Keratinocyte (primary cell): ENCODE measurements at regions not wholly inside any gene's neighbourhood (a gene's known extent, or its start where the extent isn't known, plus 50 kb on each side); places are given as distances from the start of the nearest gene placed in this dataset.

ENCODE experiments used
- DNase-seq: peaks from one replicate; pipeline ENCODE4 v3.0.0-alpha.2; 2011; ENCODE audit warnings: low read depth, missing footprints, low spot score
- FAIRE-seq: peaks from 2 replicates; lab custom pipeline; 2011; peaks lifted over from hg19 to GRCh38; lab: Jason Lieb, UNC
- H2AFZ ChIP-seq: 2 replicates; pipeline ENCODE4 v1.6.0; 2012; ENCODE audit warnings: low read length, control low read depth, inconsistent platforms; ENCODE audit not compliant: control insufficient read depth
- H3K27ac ChIP-seq: 2 replicates; pipeline ENCODE4 v1.5.1; 2011; ENCODE audit warnings: low read length; ENCODE audit not compliant: control insufficient read depth, insufficient read depth
- H3K27me3 ChIP-seq: 3 replicates; pipeline ENCODE4 v1.6.0; 2011; ENCODE audit warnings: low read length; ENCODE audit not compliant: control insufficient read depth, insufficient read depth; ENCODE audit errors: extremely low read depth
- H3K36me3 ChIP-seq, 2 experiments: 2 replicates in 1 of 2; 3 replicates in 1 of 2; pipeline ENCODE4 v1.5.1; 2011; ENCODE audit warnings: low read length in 2 of 2, mild to moderate bottlenecking in 1 of 2; ENCODE audit not compliant: control insufficient read depth in 2 of 2, insufficient read depth in 2 of 2; ENCODE audit errors: extremely low read depth in 1 of 2
- H3K4me1 ChIP-seq: 3 replicates; pipeline ENCODE4 v1.5.1; 2011; ENCODE audit warnings: low read length; ENCODE audit not compliant: control insufficient read depth, insufficient read depth; ENCODE audit errors: extremely low read depth
- H3K4me2 ChIP-seq: 3 replicates; pipeline ENCODE4 v1.6.0; 2011; ENCODE audit warnings: low read depth, low read length; ENCODE audit not compliant: control insufficient read depth, insufficient read depth; ENCODE audit errors: extremely low read depth
- H3K4me3 ChIP-seq, 3 experiments: fragments of 200-600 bp in 1 of 3; sonication (generic) in 1 of 3; 2 replicates in 2 of 3; 3 replicates in 1 of 3; pipeline ENCODE4 v1.5.1; 2011 to 2016; ENCODE audit warnings: low read length in 3 of 3, mild to moderate bottlenecking in 3 of 3, control low read depth in 2 of 3, inconsistent platforms in 1 of 3, low read depth in 1 of 3, mixed read lengths in 1 of 3, mixed run types in 1 of 3, moderate library complexity in 1 of 3; ENCODE audit not compliant: control insufficient read depth in 2 of 3, insufficient read depth in 2 of 3; ENCODE audit errors: extremely low read depth in 1 of 3
- H3K79me2 ChIP-seq: 2 replicates; pipeline ENCODE4 v1.6.0; 2012; ENCODE audit warnings: low read length; ENCODE audit not compliant: control insufficient read depth, insufficient read depth
- H3K9ac ChIP-seq: 3 replicates; pipeline ENCODE4 v1.6.0; 2011; ENCODE audit warnings: low read length; ENCODE audit not compliant: control insufficient read depth, insufficient read depth; ENCODE audit errors: extremely low read depth
- H3K9me1 ChIP-seq: 3 replicates; pipeline ENCODE4 v1.6.0; 2011; ENCODE audit warnings: low read length; ENCODE audit not compliant: control insufficient read depth, insufficient read depth; ENCODE audit errors: extremely low read depth
- H3K9me3 ChIP-seq: 2 replicates; pipeline ENCODE4 v1.5.1; 2012; ENCODE audit warnings: low read depth, low read length; ENCODE audit not compliant: control insufficient read depth
- H4K20me1 ChIP-seq: 3 replicates; pipeline ENCODE4 v1.6.0; 2011; ENCODE audit warnings: low read length; ENCODE audit not compliant: control insufficient read depth, insufficient read depth; ENCODE audit errors: extremely low read depth
- CTCF ChIP-seq, 3 experiments: IDR thresholded peaks in 1 of 3; conservative IDR thresholded peaks in 1 of 3; optimal IDR thresholded peaks in 1 of 3; 2 replicates in 2 of 3; 3 replicates in 1 of 3; pipeline versions ENCODE3 to v1.5.1; 2011; ENCODE audit warnings: low read length in 3 of 3, mild to moderate bottlenecking in 3 of 3, moderate library complexity in 2 of 3, control low read depth in 1 of 3, inconsistent platforms in 1 of 3; ENCODE audit not compliant: insufficient read depth in 2 of 3; ENCODE audit errors: extremely low read depth in 1 of 3
- EZH2 ChIP-seq: IDR thresholded peaks from one replicate; pipeline ENCODE4 v1.6.1; 2012; ENCODE audit warnings: inconsistent platforms, mild to moderate bottlenecking, low read length, moderate library complexity
- dilution Hi-C: fragments of 300-500 bp; cut with MboI; formaldehyde crosslinking; loops from one replicate; pipeline ENCODE4 v1.7.0; 2020; ENCODE audit warnings: low sequenced_read_pairs; ENCODE audit not compliant: extremely low pct_ligation_motif_present

- no peak for FAIRE-seq
- Histone ChIP-seq H4K20me1 (no peaks in the 10 kb centered on the region), H2AFZ (no peak overlapping the region), H3K9me1 (no peaks in the 10 kb centered on the region), H3K9me3 (no peaks in the 10 kb centered on the region), H3K79me2 (no peaks in the 10 kb centered on the region), H3K4me2 (no peak overlapping the region), H3K4me1 (no peaks in the 10 kb centered on the region), H3K4me3 (no peak overlapping the region), H3K36me3 (no peaks in the 10 kb centered on the region), H3K9ac (no peak overlapping the region), H3K27ac (no peak overlapping the region), H3K27me3 (no peaks in the 10 kb centered on the region)
- no peak for DNase-seq
- dilution Hi-C loops, result no loop called here
- TF ChIP-seq EZH2 (no peak), CTCF (optimal IDR thresholded peaks at IDR 0.05 in 1 of 3, IDR thresholded peaks at IDR 0.05 in 1 of 3, conservative IDR thresholded peaks at IDR 0.05 in 1 of 3; ENCODE audit: extremely low read depth in 1 of 3, insufficient read depth in 2 of 3, low read length in 3 of 3) (no peak)
Observed at GRCh38 chr13:84659359-84659661, 777.0 kb upstream of the SLITRK1 start.

DNA sequence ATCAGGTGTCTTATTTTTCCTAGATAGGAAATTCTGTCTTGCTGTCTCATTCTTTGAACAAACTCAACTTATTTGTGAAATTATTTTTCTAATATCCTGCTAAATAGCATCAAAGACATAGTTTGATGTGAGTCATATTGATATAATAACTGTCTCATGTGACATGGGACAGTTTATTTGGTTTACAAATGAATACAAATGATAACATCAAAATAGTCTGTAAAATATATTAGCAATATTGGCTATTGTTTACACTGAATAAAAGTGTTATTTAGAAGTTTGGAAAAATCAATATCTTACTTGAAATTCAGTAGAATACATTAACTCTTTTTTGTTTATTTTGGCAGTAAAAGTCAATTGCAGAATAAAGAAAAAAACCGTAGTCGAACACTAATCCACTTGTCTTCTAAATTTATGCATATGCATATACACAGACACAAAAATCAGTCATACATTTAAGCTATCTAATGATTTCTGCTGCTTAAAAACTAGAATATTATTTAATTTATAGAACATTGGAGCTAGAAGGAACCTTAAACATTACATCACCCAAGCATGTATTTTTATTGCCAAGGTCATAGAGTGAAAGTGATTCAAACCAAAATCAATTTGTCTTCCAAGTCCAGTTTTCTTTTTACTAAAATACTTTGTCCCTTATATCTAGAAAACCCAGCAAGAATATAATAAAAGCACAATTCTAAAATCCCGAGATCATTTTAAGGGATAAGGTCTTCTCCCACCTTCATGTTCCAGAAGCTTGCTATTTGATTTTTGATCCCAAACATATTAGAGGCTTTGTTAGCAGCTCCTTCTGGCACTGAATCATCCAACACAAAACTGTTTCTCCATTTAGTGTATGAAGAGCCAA lies 776.5 kb upstream of the SLITRK1 start:
- H3K79me2 ChIP-seq, result no peaks in the 10 kb centered on the region
- H3K9me1 ChIP-seq, result no peaks in the 10 kb centered on the region
- H3K9me3 ChIP-seq, result no peaks in the 10 kb centered on the region
- DNase-seq (no peak), FAIRE-seq (no peak)
- H3K27me3 ChIP-seq, result no peaks in the 10 kb centered on the region
- no peaks in the 10 kb centered on the region for H3K36me3 ChIP-seq
- dilution Hi-C loops, result no loop called here
- no peak overlapping the region for H3K4me2 ChIP-seq
- no peak overlapping the region for H3K4me3 ChIP-seq
- no peaks in the 10 kb centered on the region for H4K20me1 ChIP-seq
- H3K9ac ChIP-seq, result no peak overlapping the region
- H2AFZ ChIP-seq, result no peak overlapping the region
- H3K27ac ChIP-seq, result no peak overlapping the region
- TF ChIP-seq EZH2 (no peak), CTCF (optimal IDR thresholded peaks at IDR 0.05 in 1 of 3, IDR thresholded peaks at IDR 0.05 in 1 of 3, conservative IDR thresholded peaks at IDR 0.05 in 1 of 3; ENCODE audit: extremely low read depth in 1 of 3, insufficient read depth in 2 of 3, low read length in 3 of 3) (no peak)
- no peaks in the 10 kb centered on the region for H3K4me1 ChIP-seq
